Fibroblast of lung (primary cell): ENCODE measurements at regions not wholly inside any gene's neighbourhood (a gene's known extent, or its start where the extent isn't known, plus 50 kb on each side); places are given as distances from the start of the nearest gene placed in this dataset.

Experiments used
- DNase-seq, 2 donors: peaks; one replicate each; pipeline versions ENCODE4 v3.0.0 to v3.0.0-alpha.2; 2010; ENCODE audit warnings: low read depth in 2 of 2
- H2AFZ ChIP-seq: 2 replicates; pipeline ENCODE4 v1.5.1; 2012; ENCODE audit warnings: low read length, control low read depth, inconsistent platforms
- H3K27ac ChIP-seq: 2 replicates; pipeline ENCODE4 v1.5.1; 2011; ENCODE audit warnings: low read length, control low read depth; ENCODE audit not compliant: insufficient read depth
- H3K27me3 ChIP-seq: 2 replicates; pipeline ENCODE4 v1.5.1; 2011; ENCODE audit warnings: mild to moderate bottlenecking, low read length; ENCODE audit not compliant: control insufficient read depth, insufficient read depth
- H3K36me3 ChIP-seq: 2 replicates; pipeline ENCODE4 v1.5.1; 2011; ENCODE audit warnings: low read length; ENCODE audit not compliant: control insufficient read depth, insufficient read depth
- H3K4me1 ChIP-seq: 2 replicates; pipeline ENCODE4 v1.5.1; 2011; ENCODE audit warnings: low read length; ENCODE audit not compliant: control insufficient read depth, insufficient read depth; ENCODE audit errors: extremely low read depth
- H3K4me2 ChIP-seq: 2 replicates; pipeline ENCODE4 v1.5.1; 2011; ENCODE audit warnings: low read length, control low read depth; ENCODE audit not compliant: insufficient read depth; ENCODE audit errors: extremely low read depth
- H3K4me3 ChIP-seq, 4 experiments: fragments of 200-600 bp in 1 of 4; sonication (generic) in 1 of 4; replicated peaks in 1 of 4; 2 replicates each; pipeline ENCODE4 v1.5.1; 2011 to 2016; ENCODE audit warnings: low read length in 4 of 4, low read depth in 3 of 4, mild to moderate bottlenecking in 3 of 4, control low read depth in 2 of 4, inconsistent platforms in 1 of 4, mixed read lengths in 1 of 4; ENCODE audit not compliant: insufficient read depth in 1 of 4; ENCODE audit errors: control extremely low read depth in 1 of 4
- H3K79me2 ChIP-seq: 2 replicates; pipeline ENCODE4 v1.5.1; 2012; ENCODE audit warnings: mild to moderate bottlenecking, low read length, inconsistent platforms; ENCODE audit not compliant: control insufficient read depth, insufficient read depth
- H3K9ac ChIP-seq: 2 replicates; pipeline ENCODE4 v1.5.1; 2011; ENCODE audit warnings: mild to moderate bottlenecking, low read length, control low read depth; ENCODE audit not compliant: insufficient read depth
- H3K9me3 ChIP-seq: 2 replicates; pipeline ENCODE4 v1.5.1; 2012; ENCODE audit warnings: low read depth, low read length; ENCODE audit not compliant: control insufficient read depth, insufficient read depth
- H4K20me1 ChIP-seq: 2 replicates; pipeline ENCODE4 v1.5.1; 2011; ENCODE audit warnings: low read length; ENCODE audit not compliant: control insufficient read depth, insufficient read depth; ENCODE audit errors: extremely low read depth
- EZH2 ChIP-seq: IDR thresholded peaks from 2 replicates; pipeline ENCODE4 v1.5.1; 2012; ENCODE audit warnings: low read length, control low read depth, mild to moderate bottlenecking; ENCODE audit errors: missing control alignments
- TF ChIP-seq, protein P1 (sequence below), 2 donors: IDR thresholded peaks in 1 of 2; conservative IDR thresholded peaks in 1 of 2; 1 replicate in 1 of 2; 2 replicates in 1 of 2; pipeline ENCODE4 v1.5.1; 2011 to 2012; ENCODE audit warnings: low read length in 2 of 2, control low read depth in 1 of 2, inconsistent platforms in 1 of 2, low read depth in 1 of 2, mild to moderate bottlenecking in 1 of 2

DNA sequence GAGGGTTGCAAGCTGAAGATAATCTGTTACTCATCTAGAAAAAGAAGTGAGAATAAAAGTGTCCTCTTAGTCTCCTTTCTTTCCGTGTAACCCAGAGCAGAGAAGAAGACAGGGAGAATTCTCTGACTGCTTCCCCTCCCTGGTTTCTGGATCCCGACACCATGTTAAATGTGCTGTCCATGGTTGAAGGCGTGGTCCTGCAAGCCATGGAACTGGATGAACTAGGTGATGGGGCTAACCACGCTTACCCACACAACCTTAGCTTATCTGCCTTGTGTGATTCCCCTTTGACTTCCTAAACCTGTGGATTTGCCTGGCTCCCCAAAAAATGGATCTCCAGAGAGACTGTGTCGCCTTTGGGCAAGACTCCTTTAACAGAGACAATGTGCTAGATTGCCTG is 907.6 kb downstream of the FSTL5 start:
- no peak overlapping the region for H3K4me3 ChIP-seq
- no peaks in the 10 kb centered on the region for H3K4me1 ChIP-seq
- H3K27me3 ChIP-seq = no peaks in the 10 kb centered on the region
- no peaks in the 10 kb centered on the region for H3K79me2 ChIP-seq
- peak; percentile 1 to 6 for DNase-seq
- no peak overlapping the region for H3K9ac ChIP-seq
- H3K27ac ChIP-seq = no peak overlapping the region
- no peaks in the 10 kb centered on the region for H4K20me1 ChIP-seq
- H3K4me2 ChIP-seq = no peak overlapping the region
- no peak overlapping the region for H2AFZ ChIP-seq
- no peaks in the 10 kb centered on the region for H3K36me3 ChIP-seq
- TF ChIP-seq, protein P1, sequence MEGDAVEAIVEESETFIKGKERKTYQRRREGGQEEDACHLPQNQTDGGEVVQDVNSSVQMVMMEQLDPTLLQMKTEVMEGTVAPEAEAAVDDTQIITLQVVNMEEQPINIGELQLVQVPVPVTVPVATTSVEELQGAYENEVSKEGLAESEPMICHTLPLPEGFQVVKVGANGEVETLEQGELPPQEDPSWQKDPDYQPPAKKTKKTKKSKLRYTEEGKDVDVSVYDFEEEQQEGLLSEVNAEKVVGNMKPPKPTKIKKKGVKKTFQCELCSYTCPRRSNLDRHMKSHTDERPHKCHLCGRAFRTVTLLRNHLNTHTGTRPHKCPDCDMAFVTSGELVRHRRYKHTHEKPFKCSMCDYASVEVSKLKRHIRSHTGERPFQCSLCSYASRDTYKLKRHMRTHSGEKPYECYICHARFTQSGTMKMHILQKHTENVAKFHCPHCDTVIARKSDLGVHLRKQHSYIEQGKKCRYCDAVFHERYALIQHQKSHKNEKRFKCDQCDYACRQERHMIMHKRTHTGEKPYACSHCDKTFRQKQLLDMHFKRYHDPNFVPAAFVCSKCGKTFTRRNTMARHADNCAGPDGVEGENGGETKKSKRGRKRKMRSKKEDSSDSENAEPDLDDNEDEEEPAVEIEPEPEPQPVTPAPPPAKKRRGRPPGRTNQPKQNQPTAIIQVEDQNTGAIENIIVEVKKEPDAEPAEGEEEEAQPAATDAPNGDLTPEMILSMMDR (conservative IDR thresholded peaks at IDR 0.05 in 1 of 2, IDR thresholded peaks at IDR 0.05 in 1 of 2; ENCODE audit: low read depth in 1 of 2, low read length in 2 of 2) = no peak
- no peak for TF ChIP-seq EZH2
- H3K9me3 ChIP-seq = no peaks in the 10 kb centered on the region

DNA sequence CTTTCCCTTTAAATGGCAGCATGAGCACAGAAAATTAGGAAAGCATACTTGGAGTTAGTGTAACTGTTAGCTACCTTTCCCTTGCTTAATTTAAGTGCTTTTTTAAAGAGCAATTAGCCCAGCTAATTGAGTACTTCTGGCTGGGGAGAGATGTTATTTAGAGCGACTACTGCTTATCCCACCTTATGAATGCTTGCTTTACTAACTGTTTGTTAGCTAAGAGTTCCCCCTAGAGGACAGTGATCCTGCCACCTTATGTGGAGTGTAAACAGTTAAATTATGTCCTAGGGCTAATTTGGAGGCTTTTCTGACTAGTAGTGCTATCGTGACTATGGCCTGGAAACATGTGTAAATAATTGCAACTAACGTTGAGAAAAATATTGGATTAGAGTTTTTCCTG is 909.4 kb downstream of the FSTL5 start:
- no peak overlapping the region for H3K4me3 ChIP-seq
- H3K27me3 ChIP-seq = no peaks in the 10 kb centered on the region
- H3K36me3 ChIP-seq = no peaks in the 10 kb centered on the region
- H2AFZ ChIP-seq = no peak overlapping the region
- H3K9me3 ChIP-seq = no peaks in the 10 kb centered on the region
- H3K9ac ChIP-seq = no peak overlapping the region
- no peaks in the 10 kb centered on the region for H3K4me1 ChIP-seq
- H3K4me2 ChIP-seq = no peak overlapping the region
- TF ChIP-seq, protein P1 (conservative IDR thresholded peaks at IDR 0.05 in 1 of 2, IDR thresholded peaks at IDR 0.05 in 1 of 2; ENCODE audit: low read depth in 1 of 2, low read length in 2 of 2) = no peak
- no peak for TF ChIP-seq EZH2
- no peak for DNase-seq
- H4K20me1 ChIP-seq = no peaks in the 10 kb centered on the region
- no peaks in the 10 kb centered on the region for H3K79me2 ChIP-seq
- no peak overlapping the region for H3K27ac ChIP-seq

DNA sequence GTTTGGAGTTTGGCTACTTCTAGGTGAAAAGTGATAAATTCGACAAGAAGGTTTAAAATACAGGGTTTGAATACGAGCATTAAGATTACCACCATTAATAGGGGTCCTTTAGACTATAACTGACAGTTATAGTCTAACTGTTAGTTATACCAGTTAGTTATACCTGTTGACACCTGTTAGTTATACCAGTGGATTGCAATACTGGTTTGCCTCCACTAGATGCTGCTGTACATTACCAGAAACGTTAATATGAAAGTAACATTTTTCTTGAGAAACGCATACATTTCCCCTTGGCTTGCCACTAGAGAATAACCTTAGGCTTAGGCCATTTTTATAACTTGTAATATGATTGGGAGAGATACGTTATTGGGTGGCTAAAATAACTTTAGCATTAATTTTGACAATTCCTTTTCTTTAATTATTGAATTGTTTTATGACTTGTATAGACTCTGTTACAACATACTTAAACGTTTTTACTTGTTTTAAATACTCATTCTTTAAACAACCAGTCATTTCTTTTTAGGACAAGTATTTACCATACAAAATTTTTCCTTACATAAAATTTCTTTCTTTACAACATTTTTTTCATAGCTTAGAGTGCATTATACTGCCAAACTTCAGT is 911.2 kb downstream of the FSTL5 start:
- peak; percentile 1 to 4 for DNase-seq
- no peak overlapping the region for H3K27ac ChIP-seq
- TF ChIP-seq EZH2 = no peak
- TF ChIP-seq, protein P1 (conservative IDR thresholded peaks at IDR 0.05 in 1 of 2, IDR thresholded peaks at IDR 0.05 in 1 of 2; ENCODE audit: low read depth in 1 of 2, low read length in 2 of 2) = peak; percentile 24 to 49

More for the DNA sequence above, 911.2 kb downstream of the FSTL5 start:
- Histone ChIP-seq H3K9ac (no peak overlapping the region), H3K79me2 (no peaks in the 10 kb centered on the region), H3K4me2 (no peak overlapping the region), H3K27me3 (no peaks in the 10 kb centered on the region), H3K36me3 (no peaks in the 10 kb centered on the region), H3K9me3 (no peaks in the 10 kb centered on the region), H3K4me1 (no peaks in the 10 kb centered on the region), H4K20me1 (no peaks in the 10 kb centered on the region), H3K4me3 (no peak overlapping the region), H2AFZ (no peak overlapping the region)
